Peyer's patch (tissue), 4 donors: ENCODE measurements at regions not wholly inside any gene's neighbourhood (a gene's known extent, or its start where the extent isn't known, plus 50 kb on each side); places are given as distances from the start of the nearest gene placed in this dataset.

ENCODE experiments used
- CTCF ChIP-seq, 6 experiments: fragments of 450-650 bp in 4 of 6; fragments of 200-600 bp in 2 of 6; sonication (generic) in 1 of 6; IDR thresholded peaks; one replicate each; pipeline ENCODE4 v1.5.1; 2017 to 2019; ENCODE audit warnings: antibody characterized with exemption in 6 of 6, mild to moderate bottlenecking in 3 of 6, moderate library complexity in 1 of 6
- POLR2A ChIP-seq, 2 donors: fragments of 450-650 bp; IDR thresholded peaks; one replicate each; pipeline ENCODE4 v1.5.1; 2017; ENCODE audit warnings: antibody characterized with exemption in 2 of 2, mild to moderate bottlenecking in 2 of 2, moderate library complexity in 2 of 2

- TF ChIP-seq POLR2A (IDR thresholded peaks at IDR 0.05): no peak
- no peak for TF ChIP-seq CTCF (IDR thresholded peaks at IDR 0.05)
These were observed 76.3 kb upstream of the PIM1 start for GRCh38 chr6:37093728-37094069.
